GM03348 (cell line): ENCODE measurements at regions not wholly inside any gene's neighbourhood (a gene's known extent, or its start where the extent isn't known, plus 50 kb on each side); places are given as distances from the start of the nearest gene placed in this dataset.

Experiments
- DNase-seq: peaks from one replicate; pipeline ENCODE4 v3.0.0; 2012; ENCODE audit warnings: low spot score

- DNase-seq, result no peak
Observed at GRCh38 chr1:213728593-213729536, 258.9 kb upstream of the PROX1 start.

- DNase-seq, result no peak
Observed at GRCh38 chr1:213733705-213734104, 254.1 kb upstream of the PROX1 start.

DNA sequence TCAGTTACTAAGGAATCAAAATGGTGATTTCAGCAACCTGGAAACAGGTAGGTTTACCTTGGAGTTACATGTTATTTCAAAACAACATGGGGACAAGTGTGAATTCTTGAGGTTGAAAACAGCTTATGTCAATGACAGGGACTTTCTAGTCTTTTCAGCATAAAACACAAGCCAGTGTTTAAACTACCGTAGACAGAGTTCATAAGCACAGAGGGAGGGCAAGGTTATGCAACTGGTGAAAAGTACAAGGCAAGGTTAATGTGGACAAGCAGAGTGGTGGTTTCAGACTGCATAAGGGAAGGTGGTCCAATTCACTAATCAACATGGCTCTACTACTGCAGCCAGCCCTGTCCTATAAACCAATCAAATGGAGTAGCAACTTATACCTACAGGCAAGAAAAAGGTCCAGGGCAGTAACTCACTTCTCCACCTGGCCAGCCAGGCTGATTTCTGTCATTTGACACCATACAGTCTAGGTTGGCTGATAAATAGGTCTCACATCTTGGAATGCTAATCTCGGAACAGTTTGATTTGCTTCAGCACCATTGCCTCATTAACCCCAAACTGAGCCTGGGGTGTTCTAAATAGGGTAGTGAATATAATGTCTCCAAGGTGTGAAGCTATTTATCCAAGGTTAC lies 250.3 kb upstream of the PROX1 start:
- no peak for DNase-seq

GRCh38 chr1:213738658-213739057 lies 249.1 kb upstream of the PROX1 start:
- DNase-seq, result no peak

GRCh38 chr1:213742992-213743391 lies 244.8 kb upstream of the PROX1 start:
- DNase-seq, result no peak

GRCh38 chr1:213744780-213745179 lies 243.0 kb upstream of the PROX1 start:
- no peak for DNase-seq

DNA sequence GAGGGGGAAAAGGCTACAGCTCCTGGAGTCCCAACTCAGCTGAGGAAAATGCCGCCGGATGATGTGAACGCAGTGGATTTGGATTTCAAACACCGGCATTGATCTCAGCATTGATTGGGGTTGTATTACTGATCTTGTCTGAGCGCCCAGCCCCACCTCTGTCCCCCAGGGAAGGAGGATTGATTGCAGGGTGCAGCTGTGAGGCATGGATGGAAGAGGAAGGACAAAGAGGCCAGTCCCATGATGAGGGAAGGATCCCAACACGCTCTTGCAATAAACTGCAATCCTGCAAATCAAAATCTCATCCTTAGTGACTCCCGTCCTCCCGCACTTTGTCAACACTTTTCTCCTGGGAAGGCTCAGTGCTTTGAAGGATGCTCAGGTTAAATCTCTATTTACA lies 242.3 kb upstream of the PROX1 start:
- DNase-seq, result no peak

GRCh38 chr1:213749558-213749957 lies 238.2 kb upstream of the PROX1 start:
- DNase-seq, result no peak

DNA sequence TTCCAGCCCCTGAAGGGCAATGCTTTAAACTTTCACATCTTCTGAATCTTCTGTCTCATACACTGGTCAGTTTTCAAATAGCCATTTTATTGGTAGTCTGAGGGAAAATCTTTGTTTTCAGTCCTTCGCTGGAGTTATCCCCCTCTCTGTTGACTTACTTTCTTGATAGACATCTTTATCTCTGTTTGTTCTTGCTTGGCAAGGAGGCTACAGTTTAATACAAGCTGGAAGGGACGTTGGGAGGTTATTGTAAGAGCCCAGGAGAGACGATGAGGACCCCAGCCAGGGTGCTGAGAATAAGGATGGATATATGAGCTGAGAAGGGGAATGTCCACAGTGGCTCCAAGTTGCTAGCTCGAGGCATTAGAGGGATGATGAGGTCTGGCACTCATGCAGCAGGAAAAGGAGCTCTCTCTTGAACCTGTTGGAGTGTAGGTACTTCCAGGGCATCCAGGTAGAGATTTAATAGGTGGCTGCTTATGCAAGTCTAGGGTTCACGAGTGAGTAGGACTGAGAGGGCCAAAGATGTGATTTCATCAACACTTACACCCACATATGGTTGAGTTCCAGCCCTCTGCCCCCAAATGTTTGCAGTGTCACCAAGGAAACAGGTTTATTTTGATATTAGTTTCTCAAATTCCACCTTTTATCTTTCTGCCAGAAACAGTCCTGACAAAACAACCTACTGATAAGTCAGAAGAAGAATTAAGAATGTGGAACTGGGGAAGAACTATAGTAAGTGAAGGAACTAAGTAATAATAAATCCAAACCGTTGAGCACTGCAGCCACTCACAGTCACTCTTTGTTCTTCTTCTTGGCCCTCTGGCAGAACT lies 237.3 kb upstream of the PROX1 start:
- no peak for DNase-seq

GRCh38 chr1:213751064-213751397 lies 236.7 kb upstream of the PROX1 start:
- DNase-seq, result no peak

- no peak for DNase-seq
Observed at GRCh38 chr1:213759359-213760181, 228.2 kb upstream of the PROX1 start.

- DNase-seq, result no peak
Observed at GRCh38 chr1:213761845-213762407, 225.8 kb upstream of the PROX1 start.

DNA sequence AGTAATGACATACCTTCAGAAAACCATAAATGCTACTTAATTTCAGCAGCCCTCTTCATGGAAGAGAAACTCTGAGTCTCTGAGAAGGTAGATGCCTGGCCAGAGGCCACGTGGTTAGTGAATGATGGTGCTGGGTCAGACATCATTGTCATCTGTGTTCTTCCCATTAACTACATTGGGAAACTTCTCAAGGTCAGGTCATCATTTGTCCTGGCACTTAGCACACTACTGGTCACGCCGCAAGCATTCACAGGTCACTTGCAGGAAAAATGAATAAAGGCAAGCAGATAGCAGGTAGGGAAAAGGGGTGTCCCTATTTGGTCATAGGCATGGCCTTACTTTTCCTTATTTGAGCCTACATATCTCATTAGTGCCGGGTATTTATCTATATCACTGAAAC lies 220.1 kb upstream of the PROX1 start:
- no peak for DNase-seq

DNA sequence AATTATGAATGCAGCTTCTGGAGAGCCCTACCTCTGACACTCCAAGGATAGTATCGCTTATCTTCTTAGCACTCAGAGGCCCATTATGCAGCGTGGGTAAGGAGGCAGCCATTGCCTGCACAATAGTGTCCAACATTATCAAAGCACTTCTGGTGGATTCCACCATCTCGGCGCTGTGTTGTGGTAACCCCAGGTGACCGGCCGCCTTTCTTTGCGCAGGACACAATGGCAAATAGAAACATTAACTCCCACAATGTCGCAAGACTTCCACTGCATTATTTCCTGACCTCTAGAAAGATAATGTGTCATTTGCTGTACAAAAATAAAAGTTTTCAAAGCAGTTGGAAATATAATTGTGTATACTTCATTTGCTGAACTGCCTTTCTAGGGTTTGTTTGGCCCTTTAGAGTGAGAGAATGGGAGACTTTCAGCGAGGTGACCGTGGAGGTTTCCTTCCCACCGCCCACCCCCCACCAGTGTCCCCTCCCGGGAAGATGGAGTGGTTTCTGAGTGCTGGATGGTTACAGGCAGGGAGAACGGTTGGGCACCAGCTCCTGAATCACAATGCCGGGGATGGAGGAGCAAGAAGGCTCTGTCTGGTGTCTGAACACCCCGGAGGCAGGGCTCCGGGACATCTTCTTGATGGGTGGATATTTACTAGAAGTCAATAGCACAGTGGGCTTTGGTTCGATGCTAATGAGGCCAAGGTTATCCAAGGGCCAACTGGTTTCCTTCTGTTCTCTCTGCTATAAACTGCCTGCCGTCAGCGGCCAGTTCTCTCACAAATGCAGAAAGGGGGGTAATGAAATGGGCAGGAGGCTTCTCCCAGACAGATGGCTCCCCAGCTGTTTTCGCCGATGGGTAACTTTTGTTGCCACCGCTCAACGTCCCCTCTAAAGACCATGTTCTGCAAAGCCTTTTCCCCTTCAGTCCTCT lies 215.4 kb upstream of the PROX1 start:
- no peak for DNase-seq

- DNase-seq, result no peak
Observed at GRCh38 chr1:213773975-213774374, 213.8 kb upstream of the PROX1 start.

- no peak for DNase-seq
Observed at GRCh38 chr1:213776969-213777368, 210.8 kb upstream of the PROX1 start.

GRCh38 chr1:213779228-213779627 lies 208.5 kb upstream of the PROX1 start:
- DNase-seq, result no peak

DNA sequence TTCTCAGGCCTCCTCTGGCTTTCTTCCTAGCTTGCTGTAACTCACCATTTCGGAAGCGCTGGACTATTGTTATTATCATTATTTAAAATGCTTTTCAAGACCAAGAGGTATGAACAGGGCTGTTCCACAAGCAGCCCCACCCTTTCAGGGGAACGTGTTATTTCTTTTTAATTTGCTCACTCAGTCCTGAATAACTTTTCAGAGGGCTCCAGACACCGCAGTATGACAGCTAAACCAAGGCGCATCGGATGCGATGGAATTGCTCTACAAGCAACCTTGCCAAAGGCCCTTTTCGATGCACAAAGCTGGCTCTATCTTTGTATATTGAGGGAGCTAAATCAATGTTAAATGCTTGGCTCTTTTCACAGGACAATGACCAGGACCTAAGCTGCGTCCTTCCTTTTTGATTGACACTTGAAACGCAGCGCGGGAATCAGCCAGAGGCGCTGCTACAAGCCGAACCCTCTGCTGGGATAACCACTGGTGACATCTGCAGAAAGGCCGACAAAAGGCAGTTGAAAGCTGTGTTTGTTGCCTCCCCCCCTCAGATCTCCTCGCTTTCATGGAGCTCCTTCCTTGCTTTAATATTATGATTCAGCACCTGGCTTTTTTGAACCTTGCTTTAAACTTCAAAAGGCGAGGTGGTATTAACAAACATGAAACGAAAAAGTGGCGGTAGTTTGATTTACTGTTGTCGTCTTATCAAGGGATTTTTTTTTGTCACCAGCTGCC lies 204.7 kb upstream of the PROX1 start:
- DNase-seq, result no peak

DNA sequence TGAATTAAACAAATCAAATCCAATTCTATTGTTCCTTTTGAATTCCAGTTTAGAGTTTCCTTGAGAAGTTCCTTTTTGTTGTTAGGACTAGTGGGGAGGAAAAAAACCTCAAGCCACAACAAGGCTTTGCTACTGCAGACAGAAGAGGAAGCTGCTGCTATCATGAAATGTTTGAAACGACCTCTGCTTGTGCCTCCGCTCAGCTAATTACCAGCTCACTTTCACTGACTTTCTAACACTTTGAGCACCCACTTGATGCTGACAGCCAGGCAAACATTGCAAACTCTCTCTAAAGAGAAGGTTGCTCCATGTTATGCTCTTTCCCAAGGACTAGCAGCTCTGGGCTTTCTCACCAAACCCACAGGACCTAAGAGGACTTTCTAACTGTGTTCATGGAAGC lies 203.9 kb upstream of the PROX1 start:
- no peak for DNase-seq

DNA sequence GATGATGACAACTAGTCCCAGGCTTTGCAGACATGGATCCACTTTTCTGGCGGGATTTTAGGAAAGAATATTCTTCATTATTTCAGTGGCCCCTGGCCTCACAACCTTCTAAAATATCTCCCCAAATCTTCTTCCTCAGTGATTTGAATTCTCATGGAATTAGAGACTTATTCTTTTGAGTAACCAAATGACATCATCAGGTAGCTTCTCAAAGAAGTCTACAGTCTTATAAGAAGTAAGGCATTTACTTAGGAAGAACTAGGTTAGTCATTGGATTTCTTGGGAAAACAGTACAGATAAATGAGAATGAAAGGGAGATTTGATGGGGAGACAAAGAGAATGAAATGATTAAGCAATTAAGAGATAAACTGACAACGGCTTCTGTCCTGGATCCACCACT lies 201.1 kb upstream of the PROX1 start:
- no peak for DNase-seq
